HG02981 (cell line): ENCODE measurements at regions not wholly inside any gene's neighbourhood (a gene's known extent, or its start where the extent isn't known, plus 50 kb on each side); places are given as distances from the start of the nearest gene placed in this dataset.

Experiments used
- ATAC-seq: cut with Tn5 transposase; IDR thresholded peaks from one replicate; pipeline ENCODE4 v1.9.1; 2021; ENCODE audit warnings: mild to moderate bottlenecking, moderate library complexity; ENCODE audit not compliant: unreplicated experiment

GRCh38 chr7:28292834-28293526, 112.4 kb upstream of the JAZF1 start:
- ATAC-seq, result no peak

- no peak for ATAC-seq
These were observed 112.9 kb upstream of the JAZF1 start for GRCh38 chr7:28293527-28293835.

- ATAC-seq, result no peak
These were observed 115.5 kb upstream of the CREB5 start for GRCh38 chr7:28296571-28297483.

- ATAC-seq, result no peak
These were observed 114.4 kb upstream of the CREB5 start for GRCh38 chr7:28297801-28298459.

- no peak for ATAC-seq
These were observed 113.3 kb upstream of the CREB5 start for GRCh38 chr7:28298870-28299518.

GRCh38 chr7:28299556-28299955, 112.8 kb upstream of the CREB5 start:
- ATAC-seq, result no peak

- no peak for ATAC-seq
These were observed 111.8 kb upstream of the CREB5 start for GRCh38 chr7:28300488-28300887.

GRCh38 chr7:28301148-28301641, 111.1 kb upstream of the CREB5 start:
- no peak for ATAC-seq

GRCh38 chr7:28304290-28304689, 108.0 kb upstream of the CREB5 start:
- ATAC-seq, result no peak

- no peak for ATAC-seq
These were observed 102.4 kb upstream of the CREB5 start for GRCh38 chr7:28309704-28310459.

GRCh38 chr7:28310460-28310848, 101.9 kb upstream of the CREB5 start:
- no peak for ATAC-seq

- no peak for ATAC-seq
These were observed 100.6 kb upstream of the CREB5 start for GRCh38 chr7:28311670-28312069.

GRCh38 chr7:28312948-28313347, 99.4 kb upstream of the CREB5 start:
- no peak for ATAC-seq

- no peak for ATAC-seq
These were observed 97.5 kb upstream of the CREB5 start for GRCh38 chr7:28314841-28315240.

- no peak for ATAC-seq
These were observed 96.5 kb upstream of the CREB5 start for GRCh38 chr7:28315565-28316410.

GRCh38 chr7:28316489-28316888, 95.8 kb upstream of the CREB5 start:
- ATAC-seq, result no peak

GRCh38 chr7:28318101-28318762, 94.1 kb upstream of the CREB5 start:
- no peak for ATAC-seq

- no peak for ATAC-seq
These were observed 88.5 kb upstream of the CREB5 start for GRCh38 chr7:28323833-28324232.

GRCh38 chr7:28328146-28328545, 84.2 kb upstream of the CREB5 start:
- ATAC-seq, result no peak
